ENCODE measurements at regions not wholly inside any gene's neighbourhood (a gene's known extent, or its start where the extent isn't known, plus 50 kb on each side); places are given as distances from the start of the nearest gene placed in this dataset.

DNA sequence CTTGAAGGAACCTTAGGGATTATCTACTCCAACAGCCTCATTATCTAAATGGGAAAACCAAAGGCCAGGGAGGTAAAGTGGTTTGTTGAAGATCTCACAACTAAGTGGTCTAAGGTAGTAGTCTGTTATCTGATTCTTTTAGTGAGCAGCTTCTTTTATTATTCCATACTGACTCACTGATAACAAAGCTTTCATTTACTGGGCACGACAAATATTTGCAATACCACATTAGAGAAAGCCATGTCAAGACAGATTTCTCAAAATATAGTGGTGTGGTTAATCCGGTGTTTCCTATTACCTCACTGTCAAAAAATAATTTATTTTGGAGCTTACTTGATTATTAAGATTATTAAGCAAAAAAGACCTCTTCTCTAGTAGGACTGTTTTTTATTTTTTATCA is 369.1 kb downstream of the S1PR1 start:
- Histone ChIP-seq H3K79me2 (ENCODE audit: control insufficient read depth, insufficient read depth, low read length, unreplicated experiment) (no peaks in the 10 kb centered on the region), H3K4me1 (ENCODE audit: control insufficient read depth, insufficient read depth, low read length, unreplicated experiment) (no peaks in the 10 kb centered on the region), H3K27me3 (ENCODE audit: insufficient read depth, low read length) (no peaks in the 10 kb centered on the region), H3K4me3 (ENCODE audit: low read depth, low read length) (no peak overlapping the region), H3K36me3 (ENCODE audit: insufficient read depth, low read length) (no peaks in the 10 kb centered on the region), H2AFZ (ENCODE audit: low read length, unreplicated experiment) (no peak overlapping the region), H3K27ac (ENCODE audit: low read depth, low read length) (no peak overlapping the region)

DNA sequence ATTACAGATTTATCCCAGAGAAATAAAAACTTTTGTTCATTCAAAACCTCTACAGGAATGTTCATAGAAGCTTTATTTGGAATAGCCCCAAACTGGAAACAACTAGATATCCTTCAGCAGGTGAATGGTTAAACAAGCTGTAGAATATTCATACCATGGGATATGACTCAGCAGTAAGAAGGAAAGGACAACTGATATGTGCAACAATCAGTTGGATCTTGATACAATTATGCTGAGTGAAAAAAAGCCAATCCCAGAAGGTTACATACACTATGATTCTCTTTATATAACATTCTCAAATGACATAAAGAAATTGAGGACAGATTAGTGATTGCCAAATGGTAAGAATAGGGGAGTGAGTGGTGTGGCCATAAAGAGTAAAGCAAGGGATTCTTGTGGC is 376.7 kb downstream of the S1PR1 start:
- Histone ChIP-seq H3K4me3 (ENCODE audit: low read depth, low read length) (no peak overlapping the region), H3K36me3 (ENCODE audit: insufficient read depth, low read length) (no peaks in the 10 kb centered on the region), H2AFZ (ENCODE audit: low read length, unreplicated experiment) (no peak overlapping the region), H3K4me1 (ENCODE audit: control insufficient read depth, insufficient read depth, low read length, unreplicated experiment) (no peaks in the 10 kb centered on the region), H3K27ac (ENCODE audit: low read depth, low read length) (no peak overlapping the region), H3K27me3 (ENCODE audit: insufficient read depth, low read length) (no peaks in the 10 kb centered on the region; the same call in 1 of the 2 replicates), H3K79me2 (ENCODE audit: control insufficient read depth, insufficient read depth, low read length, unreplicated experiment) (no peaks in the 10 kb centered on the region)

DNA sequence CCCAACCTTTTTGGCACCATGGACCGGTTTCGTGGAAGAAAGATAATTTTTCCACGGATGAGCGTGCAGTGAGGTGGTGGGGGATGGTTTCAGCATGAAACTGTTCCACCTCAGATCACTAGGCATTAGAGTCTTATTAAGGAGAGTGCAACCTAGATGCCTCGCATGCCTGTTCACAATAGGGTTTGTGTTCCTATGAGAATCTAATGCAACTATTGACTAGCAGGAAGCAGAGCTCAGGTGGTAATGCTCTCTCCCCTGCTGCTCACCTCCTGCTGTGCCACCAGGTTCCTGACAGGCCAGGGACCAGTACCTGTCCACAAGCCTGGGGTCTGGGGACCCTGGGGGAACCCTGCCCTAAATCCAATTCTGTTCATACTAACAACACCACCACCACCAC is 377.8 kb downstream of the OLFM3 start:
- Histone ChIP-seq H3K79me2 (ENCODE audit: control insufficient read depth, insufficient read depth, low read length, unreplicated experiment) (no peaks in the 10 kb centered on the region), H3K27me3 (ENCODE audit: insufficient read depth, low read length) (no peaks in the 10 kb centered on the region; the same call in 1 of the 2 replicates), H3K27ac (ENCODE audit: low read depth, low read length) (no peak overlapping the region), H3K36me3 (ENCODE audit: insufficient read depth, low read length) (no peaks in the 10 kb centered on the region), H2AFZ (ENCODE audit: low read length, unreplicated experiment) (no peak overlapping the region), H3K4me3 (ENCODE audit: low read depth, low read length) (no peak overlapping the region), H3K4me1 (ENCODE audit: control insufficient read depth, insufficient read depth, low read length, unreplicated experiment) (no peaks in the 10 kb centered on the region)

DNA sequence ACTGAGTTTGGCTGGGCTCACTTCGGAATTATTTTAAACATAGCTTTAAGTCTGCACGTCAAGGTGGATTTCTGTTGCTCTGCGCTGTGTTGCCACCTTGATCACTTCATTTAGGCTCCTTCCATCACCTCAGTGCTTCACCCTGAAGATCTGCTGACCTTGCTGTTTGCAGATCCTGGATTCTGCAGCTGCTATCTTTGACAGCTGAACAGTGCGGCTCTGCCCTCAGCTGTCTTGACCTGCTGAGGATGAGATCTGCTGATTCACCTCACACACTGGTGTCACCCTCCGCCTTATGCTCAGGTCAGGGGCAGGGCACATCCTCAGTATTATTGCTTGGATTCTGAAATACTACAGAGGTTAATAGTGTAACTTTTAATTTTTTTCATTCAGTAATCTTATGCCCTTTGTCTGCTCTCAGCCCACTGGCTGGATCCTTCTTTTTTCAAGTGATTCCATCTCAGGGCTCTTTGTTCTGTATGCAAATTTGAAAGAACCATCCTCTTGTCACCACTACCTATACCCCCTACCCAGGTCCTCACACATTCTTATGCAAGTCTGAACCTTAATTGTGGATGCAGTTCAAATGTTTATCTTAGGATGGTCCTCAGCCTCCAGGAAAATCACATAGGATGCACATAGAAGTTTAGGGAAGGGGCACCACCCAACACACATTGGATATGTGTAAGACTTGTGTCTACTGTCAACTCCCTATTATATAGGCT is 364.0 kb downstream of the OLFM3 start:
- no peak overlapping the region for H3K4me3 ChIP-seq (ENCODE audit: low read depth, low read length)
- no peak overlapping the region for H2AFZ ChIP-seq (ENCODE audit: low read length, unreplicated experiment)
- H3K27ac ChIP-seq (ENCODE audit: low read depth, low read length) = no peak overlapping the region
- no peaks in the 10 kb centered on the region for H3K79me2 ChIP-seq (ENCODE audit: control insufficient read depth, insufficient read depth, low read length, unreplicated experiment)
- no peaks in the 10 kb centered on the region for H3K36me3 ChIP-seq (ENCODE audit: insufficient read depth, low read length)
- H3K4me1 ChIP-seq (ENCODE audit: control insufficient read depth, insufficient read depth, low read length, unreplicated experiment) = no peaks in the 10 kb centered on the region
- no peaks in the 10 kb centered on the region for H3K27me3 ChIP-seq (ENCODE audit: insufficient read depth, low read length)

DNA sequence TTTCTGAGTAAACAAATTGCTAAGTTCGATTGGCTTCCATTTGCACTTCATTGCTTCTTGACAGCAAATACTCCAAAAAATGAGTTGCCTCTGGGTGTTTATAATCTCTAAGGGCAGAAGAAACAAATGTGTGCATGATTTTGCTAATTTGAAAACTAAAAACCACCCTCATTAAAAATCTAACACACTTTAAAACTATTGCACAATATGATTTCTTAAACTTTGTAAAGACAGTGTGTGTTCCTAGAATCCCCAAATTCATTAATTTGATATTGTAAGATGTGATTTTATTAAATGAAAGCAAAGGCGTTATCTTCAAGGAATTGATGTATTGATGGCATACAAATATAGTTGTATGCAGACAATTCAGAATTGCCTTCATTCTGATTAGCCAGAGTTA is 350.9 kb downstream of the OLFM3 start:
- Histone ChIP-seq H3K4me1 (ENCODE audit: control insufficient read depth, insufficient read depth, low read length, unreplicated experiment) (no peaks in the 10 kb centered on the region), H3K27ac (ENCODE audit: low read depth, low read length) (no peak overlapping the region), H2AFZ (ENCODE audit: low read length, unreplicated experiment) (no peak overlapping the region), H3K27me3 (ENCODE audit: insufficient read depth, low read length) (no peaks in the 10 kb centered on the region), H3K4me3 (ENCODE audit: low read depth, low read length) (no peak overlapping the region), H3K79me2 (ENCODE audit: control insufficient read depth, insufficient read depth, low read length, unreplicated experiment) (no peaks in the 10 kb centered on the region), H3K36me3 (ENCODE audit: insufficient read depth, low read length) (no peaks in the 10 kb centered on the region)

DNA sequence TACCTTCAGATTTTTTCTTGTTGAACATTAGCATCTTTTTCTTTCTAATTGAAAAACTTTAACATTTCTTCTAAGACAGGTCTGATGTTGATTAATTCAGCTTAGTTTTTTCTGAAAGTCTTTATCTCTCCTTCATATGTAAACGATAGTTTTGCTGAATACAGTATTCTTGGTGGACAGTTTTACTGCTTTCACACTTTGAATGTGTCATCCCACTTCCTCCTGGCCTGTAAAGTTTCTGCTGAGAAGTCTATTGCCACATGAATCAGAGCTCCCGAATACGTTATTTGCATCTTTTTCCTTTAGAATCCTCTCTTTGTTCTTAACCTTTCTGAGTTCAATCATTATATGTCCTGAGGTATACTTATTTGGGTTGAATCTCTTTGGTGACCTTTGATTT is 344.2 kb downstream of the OLFM3 start:
- Histone ChIP-seq H3K36me3 (ENCODE audit: insufficient read depth, low read length) (no peaks in the 10 kb centered on the region), H3K4me1 (ENCODE audit: control insufficient read depth, insufficient read depth, low read length, unreplicated experiment) (no peaks in the 10 kb centered on the region), H2AFZ (ENCODE audit: low read length, unreplicated experiment) (no peak overlapping the region), H3K79me2 (ENCODE audit: control insufficient read depth, insufficient read depth, low read length, unreplicated experiment) (no peaks in the 10 kb centered on the region), H3K27me3 (ENCODE audit: insufficient read depth, low read length) (peaks cover 9% of the 10 kb centered on the region; the same call in 1 of the 2 replicates), H3K4me3 (ENCODE audit: low read depth, low read length) (no peak overlapping the region), H3K27ac (ENCODE audit: low read depth, low read length) (no peak overlapping the region)

DNA sequence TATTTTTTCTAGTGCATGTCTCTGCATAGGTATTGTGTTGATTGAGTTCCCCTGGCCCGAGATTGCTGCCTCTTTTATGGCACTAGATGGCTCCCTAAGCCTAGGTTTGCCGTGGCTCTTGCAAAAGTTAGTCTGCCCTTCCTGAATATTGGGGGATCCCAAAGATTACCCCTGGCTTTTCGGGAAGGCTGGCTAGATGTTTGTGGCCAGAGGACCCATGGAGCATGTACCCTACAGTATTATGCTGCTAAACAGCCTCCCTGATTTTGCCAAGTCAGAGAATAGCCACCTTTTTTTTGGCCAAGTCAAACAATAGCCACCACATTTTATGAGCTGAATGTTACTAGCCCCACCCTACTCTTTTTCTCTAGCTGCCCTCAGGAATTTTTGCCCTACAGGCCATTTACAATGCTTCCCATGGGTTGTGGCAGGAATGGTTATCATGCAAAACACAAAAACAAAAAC is 343.2 kb downstream of the OLFM3 start:
- no peak overlapping the region for H2AFZ ChIP-seq (ENCODE audit: low read length, unreplicated experiment)
- H3K79me2 ChIP-seq (ENCODE audit: control insufficient read depth, insufficient read depth, low read length, unreplicated experiment) = no peaks in the 10 kb centered on the region
- H3K27ac ChIP-seq (ENCODE audit: low read depth, low read length) = no peak overlapping the region
- H3K4me3 ChIP-seq (ENCODE audit: low read depth, low read length) = no peak overlapping the region
- no peaks in the 10 kb centered on the region for H3K4me1 ChIP-seq (ENCODE audit: control insufficient read depth, insufficient read depth, low read length, unreplicated experiment)
- H3K27me3 ChIP-seq (ENCODE audit: insufficient read depth, low read length) = peaks cover 9% of the 10 kb centered on the region; the same call in 1 of the 2 replicates
- H3K36me3 ChIP-seq (ENCODE audit: insufficient read depth, low read length) = no peaks in the 10 kb centered on the region

DNA sequence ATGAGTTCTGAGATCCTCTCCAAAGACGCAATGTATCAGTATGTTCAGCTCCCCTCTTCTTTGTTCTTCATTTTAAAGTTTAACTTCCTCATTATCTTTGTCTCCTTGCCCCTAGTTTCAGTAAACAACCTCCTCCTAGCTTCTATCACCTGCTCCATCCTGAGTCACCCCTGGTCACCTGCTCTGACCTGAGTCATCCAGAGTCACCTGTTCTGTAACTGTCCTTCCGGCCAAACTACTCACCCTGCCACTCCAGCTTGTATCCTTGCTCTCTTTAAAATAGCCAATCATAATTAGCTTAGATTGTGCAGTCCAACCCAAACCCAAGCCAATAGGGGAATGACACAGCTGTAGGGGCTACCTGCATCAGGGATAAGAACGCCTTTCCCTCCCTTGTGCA is 332.0 kb downstream of the OLFM3 start:
- Histone ChIP-seq H3K27me3 (ENCODE audit: insufficient read depth, low read length) (no peaks in the 10 kb centered on the region), H3K4me3 (ENCODE audit: low read depth, low read length) (no peak overlapping the region), H3K27ac (ENCODE audit: low read depth, low read length) (no peak overlapping the region), H2AFZ (ENCODE audit: low read length, unreplicated experiment) (no peak overlapping the region), H3K4me1 (ENCODE audit: control insufficient read depth, insufficient read depth, low read length, unreplicated experiment) (no peaks in the 10 kb centered on the region), H3K79me2 (ENCODE audit: control insufficient read depth, insufficient read depth, low read length, unreplicated experiment) (no peaks in the 10 kb centered on the region), H3K36me3 (ENCODE audit: insufficient read depth, low read length) (no peaks in the 10 kb centered on the region)

DNA sequence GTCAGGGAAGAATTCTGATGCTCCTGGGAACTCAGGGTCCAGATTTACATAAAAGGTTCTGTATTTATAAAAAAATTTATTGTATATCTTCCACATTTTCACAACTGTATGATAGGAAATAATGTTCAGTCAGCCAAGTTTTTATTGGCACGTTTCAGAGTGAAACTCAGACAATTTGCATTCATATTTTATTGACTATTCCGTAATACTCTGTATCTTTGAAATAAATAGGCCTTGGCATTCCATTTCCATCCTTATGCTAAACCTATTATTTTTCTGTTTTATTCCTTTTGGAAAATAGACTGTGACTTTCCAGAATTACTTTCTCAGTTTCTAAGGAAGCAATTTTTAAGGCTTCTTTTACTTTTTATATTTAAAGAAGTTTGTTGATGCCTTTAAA is 329.0 kb downstream of the OLFM3 start:
- H3K27ac ChIP-seq (ENCODE audit: low read depth, low read length) = no peak overlapping the region
- H3K27me3 ChIP-seq (ENCODE audit: insufficient read depth, low read length) = no peaks in the 10 kb centered on the region
- H3K4me1 ChIP-seq (ENCODE audit: control insufficient read depth, insufficient read depth, low read length, unreplicated experiment) = no peaks in the 10 kb centered on the region
- no peak overlapping the region for H2AFZ ChIP-seq (ENCODE audit: low read length, unreplicated experiment)
- H3K36me3 ChIP-seq (ENCODE audit: insufficient read depth, low read length) = no peaks in the 10 kb centered on the region
- H3K4me3 ChIP-seq (ENCODE audit: low read depth, low read length) = no peak overlapping the region
- no peaks in the 10 kb centered on the region for H3K79me2 ChIP-seq (ENCODE audit: control insufficient read depth, insufficient read depth, low read length, unreplicated experiment)

DNA sequence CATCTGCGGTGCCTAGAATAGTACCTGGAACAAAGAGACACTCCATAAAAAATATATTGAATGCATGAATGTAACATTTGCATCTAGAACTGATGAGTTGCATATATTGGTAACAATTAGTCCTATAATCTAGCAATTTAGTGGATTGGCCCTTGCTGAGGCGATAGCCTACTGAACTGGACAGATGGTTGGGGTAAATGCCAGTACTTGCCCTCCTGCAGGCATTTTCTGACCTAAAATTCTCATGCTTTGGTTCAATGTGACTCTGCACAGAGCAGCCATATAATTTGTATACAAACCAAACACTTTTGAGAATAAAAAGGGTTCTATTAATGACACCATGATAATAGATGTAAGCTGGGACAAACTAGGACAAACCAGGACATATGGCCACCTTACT is 313.6 kb downstream of the OLFM3 start:
- no peak overlapping the region for H2AFZ ChIP-seq (ENCODE audit: low read length, unreplicated experiment)
- no peaks in the 10 kb centered on the region for H3K4me1 ChIP-seq (ENCODE audit: control insufficient read depth, insufficient read depth, low read length, unreplicated experiment)
- no peak overlapping the region for H3K4me3 ChIP-seq (ENCODE audit: low read depth, low read length)
- peaks cover under 1% of the 10 kb centered on the region; the same call in 1 of the 2 replicates for H3K27me3 ChIP-seq (ENCODE audit: insufficient read depth, low read length)
- no peak overlapping the region for H3K27ac ChIP-seq (ENCODE audit: low read depth, low read length)
- no peaks in the 10 kb centered on the region for H3K36me3 ChIP-seq (ENCODE audit: insufficient read depth, low read length)
- H3K79me2 ChIP-seq (ENCODE audit: control insufficient read depth, insufficient read depth, low read length, unreplicated experiment) = no peaks in the 10 kb centered on the region

DNA sequence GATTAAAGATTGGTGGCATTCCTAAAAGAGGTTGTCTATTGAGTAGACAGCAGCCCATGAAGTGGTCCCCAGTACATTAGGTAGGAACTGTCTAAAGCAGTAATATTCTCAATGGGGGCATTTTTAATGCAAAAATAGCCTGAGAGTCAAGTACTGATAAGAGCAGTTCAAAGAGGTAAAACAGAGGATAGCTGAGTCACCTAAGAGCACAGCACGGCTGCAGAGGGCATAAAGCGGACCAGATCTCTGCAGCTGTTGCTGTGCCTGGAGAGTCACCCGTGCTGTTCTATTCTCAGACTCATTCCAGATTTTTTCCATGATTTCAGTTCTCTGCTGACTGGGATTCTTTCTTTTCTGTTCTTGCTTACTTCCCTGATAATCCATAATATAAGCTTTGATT is 313.2 kb downstream of the OLFM3 start:
- H3K4me3 ChIP-seq (ENCODE audit: low read depth, low read length) = no peak overlapping the region

More for the DNA sequence above, 313.2 kb downstream of the OLFM3 start:
- Histone ChIP-seq H3K27ac (ENCODE audit: low read depth, low read length) (no peak overlapping the region), H3K79me2 (ENCODE audit: control insufficient read depth, insufficient read depth, low read length, unreplicated experiment) (no peaks in the 10 kb centered on the region), H3K27me3 (ENCODE audit: insufficient read depth, low read length) (peaks cover 3% of the 10 kb centered on the region; the same call in 1 of the 2 replicates), H2AFZ (ENCODE audit: low read length, unreplicated experiment) (no peak overlapping the region), H3K36me3 (ENCODE audit: insufficient read depth, low read length) (no peaks in the 10 kb centered on the region), H3K4me1 (ENCODE audit: control insufficient read depth, insufficient read depth, low read length, unreplicated experiment) (no peaks in the 10 kb centered on the region)
